HG03097 (cell line): ENCODE measurements at regions not wholly inside any gene's neighbourhood (a gene's known extent, or its start where the extent isn't known, plus 50 kb on each side); places are given as distances from the start of the nearest gene placed in this dataset.

Source experiments
- ATAC-seq: cut with Tn5 transposase; IDR thresholded peaks from one replicate; pipeline ENCODE4 v1.9.1; 2021; ENCODE audit not compliant: unreplicated experiment, low FRiP score

DNA sequence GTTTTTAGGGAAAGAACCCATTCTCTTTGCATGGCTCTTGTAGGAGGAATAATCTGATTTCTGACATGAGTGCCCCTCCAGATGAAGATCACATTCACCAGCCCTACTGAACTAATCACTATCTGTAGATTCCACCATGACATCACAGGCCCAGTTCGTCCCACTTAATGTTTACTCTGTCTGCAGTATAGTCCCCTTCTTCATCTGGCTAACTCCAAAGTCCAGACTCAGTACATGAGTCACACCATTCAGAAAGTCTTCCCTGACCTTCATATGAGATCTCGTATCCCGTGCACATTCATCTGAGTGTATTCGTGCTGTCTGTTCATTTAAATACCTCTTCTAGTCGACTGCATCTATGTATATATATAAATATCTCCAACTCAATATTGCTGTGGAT, 366.5 kb upstream of the AKR1E2 start:
- ATAC-seq: no peak

DNA sequence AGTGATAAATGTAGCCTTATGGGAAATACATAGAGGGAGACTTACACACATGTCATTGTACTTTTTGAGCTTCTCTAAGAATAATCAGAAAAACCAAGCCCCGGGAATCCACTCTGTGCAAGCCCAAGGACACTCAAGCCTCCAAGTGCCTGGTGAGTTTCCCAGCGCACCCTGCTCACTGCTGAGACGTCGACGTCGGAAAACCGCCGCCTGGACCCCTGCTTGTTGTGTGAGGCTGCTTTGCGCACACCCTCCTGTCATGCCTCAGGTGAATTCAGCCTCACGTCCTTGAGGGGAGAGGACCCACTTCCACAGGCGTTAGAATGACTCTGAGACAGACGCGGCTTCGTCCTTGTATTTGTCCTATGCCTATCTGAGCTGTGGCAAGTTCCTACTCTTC, 368.4 kb upstream of the AKR1E2 start:
- no peak for ATAC-seq

DNA sequence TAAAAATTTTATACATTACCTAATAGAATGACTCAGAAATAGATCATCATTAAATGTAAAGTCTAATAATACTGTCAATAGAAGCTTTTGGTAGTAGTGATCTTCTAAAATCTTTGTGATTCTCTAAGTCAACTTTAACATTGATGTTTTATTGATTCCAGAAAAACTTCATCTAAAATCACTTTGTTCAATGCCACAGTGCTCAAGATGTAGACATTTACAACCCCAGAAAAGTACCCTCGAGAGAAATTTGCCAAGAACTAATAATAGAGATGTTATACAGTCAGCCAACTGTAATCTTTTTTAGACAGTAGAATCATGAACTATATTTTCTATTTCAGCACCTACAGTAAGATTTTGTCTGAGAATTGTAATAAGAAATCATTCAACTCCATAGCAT, 369.2 kb upstream of the AKR1E2 start:
- ATAC-seq: no peak

DNA sequence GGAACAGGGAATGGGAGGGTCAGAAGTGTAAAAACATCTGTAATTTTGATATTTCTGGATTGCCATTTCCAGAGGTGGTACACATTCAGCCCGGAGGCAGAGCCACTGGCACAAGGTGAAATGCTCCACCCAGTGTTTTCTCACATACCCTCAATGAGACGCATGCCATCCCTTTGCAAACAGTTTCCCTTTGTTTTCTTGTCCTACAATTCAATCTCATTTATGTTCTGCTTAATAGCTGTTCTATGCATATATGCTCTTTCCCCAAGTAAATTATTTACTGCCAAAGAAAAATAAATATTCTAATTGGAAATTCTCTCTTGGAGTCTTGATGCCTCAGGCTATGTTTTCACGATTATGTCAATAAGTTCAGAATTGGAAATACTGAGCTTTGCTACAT, 369.7 kb upstream of the AKR1E2 start:
- ATAC-seq: no peak

DNA sequence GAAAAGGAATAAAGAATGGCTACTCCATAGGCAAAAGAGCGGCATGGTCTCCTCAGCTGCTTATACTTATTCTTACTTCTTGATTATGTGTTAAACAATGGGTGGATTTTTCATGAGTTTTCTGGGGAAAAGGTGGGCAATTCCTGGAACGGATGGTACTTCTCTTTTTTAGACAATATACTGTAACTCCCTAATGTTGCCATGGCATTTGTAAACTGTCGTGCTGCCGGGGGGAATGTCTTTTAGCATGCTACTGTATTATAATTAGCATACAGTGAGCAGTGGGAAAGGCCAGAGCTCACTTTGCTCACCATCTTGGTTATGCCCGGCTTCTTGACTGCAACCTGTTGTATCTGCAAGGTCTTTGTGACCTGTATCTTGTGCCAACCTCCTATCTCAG, 372.1 kb upstream of the AKR1E2 start:
- no peak for ATAC-seq

DNA sequence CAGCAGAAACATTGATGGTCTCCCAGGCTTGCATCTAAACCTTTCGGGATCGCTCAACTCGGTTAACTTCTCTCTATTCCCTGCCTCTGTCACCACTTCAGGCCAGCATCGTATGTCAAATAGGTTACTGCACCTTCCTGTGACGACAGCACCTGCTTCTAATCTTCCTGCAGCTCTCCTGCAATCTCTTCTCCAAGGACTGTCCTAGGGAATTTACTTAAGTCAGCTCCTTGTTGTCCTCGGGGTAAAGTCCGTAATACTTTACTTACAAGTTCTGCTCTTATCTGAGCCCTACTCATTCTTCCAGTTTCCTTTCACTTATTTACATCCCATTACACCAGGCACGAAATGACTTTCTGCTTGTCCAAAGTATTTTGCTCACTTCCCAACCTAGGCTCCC, 372.7 kb upstream of the AKR1E2 start:
- ATAC-seq: no peak

DNA sequence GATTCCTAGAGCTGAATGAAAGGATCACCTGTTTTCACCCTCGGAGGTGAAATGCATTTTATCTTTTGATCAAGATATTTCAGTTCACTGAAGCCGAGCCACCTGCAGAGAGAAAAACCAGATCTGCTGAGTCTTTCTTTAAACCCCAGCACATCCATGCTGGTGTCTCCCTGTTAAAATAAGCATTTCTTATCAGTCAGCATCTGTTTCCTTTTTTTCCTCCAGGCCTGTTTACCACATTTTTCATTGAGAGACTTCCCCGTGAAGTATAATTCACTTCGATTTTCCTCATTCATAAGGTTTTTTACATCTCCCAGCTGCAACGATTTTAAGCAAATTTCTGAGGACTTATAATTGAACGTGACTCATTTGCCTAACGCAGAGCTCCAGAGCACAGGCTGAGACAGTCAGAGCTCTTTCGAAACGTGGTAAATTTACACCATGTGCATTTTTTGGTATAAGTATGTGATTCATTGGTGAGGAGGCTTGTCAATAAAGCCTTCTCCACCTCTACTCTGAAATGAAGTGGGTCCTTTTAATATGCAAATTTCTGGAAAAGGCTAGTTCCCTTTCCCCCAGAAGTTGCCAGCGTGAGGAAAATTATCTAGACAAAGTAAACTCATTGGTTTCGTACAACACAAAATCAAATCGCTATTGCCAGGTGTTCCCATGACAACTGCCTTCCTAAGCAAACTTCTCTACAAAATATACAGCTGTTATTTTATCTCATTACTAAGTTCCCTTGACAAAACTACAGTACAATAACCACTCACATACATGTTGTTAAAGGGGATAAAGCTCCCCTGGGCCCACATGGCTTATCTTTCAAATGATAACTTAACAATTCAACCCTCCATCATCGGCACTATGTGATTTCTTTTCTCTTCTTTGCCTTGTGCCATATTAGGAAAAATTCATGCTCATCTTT, 374.8 kb upstream of the AKR1E2 start:
- ATAC-seq: no peak

DNA sequence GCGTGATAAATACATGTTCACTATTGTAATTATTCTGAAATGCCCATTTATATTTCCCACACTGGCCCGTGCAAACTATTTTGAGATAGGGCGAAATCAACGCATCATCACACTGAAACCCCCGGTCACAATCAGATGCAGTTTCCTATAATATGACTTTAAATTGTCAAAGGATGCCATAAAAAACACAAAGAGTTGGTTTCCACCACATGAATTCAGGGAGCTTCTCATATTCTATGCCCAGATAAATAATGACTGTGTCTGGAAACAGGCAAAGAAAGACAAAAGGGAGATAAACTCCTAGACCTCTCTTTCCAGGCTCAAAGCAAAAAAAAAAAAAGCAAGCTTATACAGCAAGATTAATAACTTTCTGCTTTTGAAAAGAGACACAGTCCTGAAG, 375.8 kb upstream of the AKR1E2 start:
- ATAC-seq: no peak

DNA sequence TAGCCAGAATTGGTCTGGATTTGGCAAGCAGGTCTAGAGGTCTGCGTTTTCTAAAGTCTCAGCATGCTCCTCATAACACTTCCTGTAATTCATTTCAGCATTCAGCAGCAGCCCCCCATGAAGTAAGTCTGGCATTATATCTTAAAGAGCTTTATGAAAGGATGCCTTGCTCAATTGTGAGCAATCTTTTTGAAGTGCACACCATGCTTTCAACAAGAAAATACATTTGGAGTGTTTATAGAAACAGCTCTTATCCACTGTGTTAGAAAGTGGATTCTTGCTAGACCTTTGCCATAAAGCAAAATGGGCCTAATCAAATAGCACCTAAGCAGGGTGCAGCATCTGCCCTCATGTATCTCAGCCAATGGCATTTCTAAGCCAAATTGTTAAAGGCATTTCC, 378.0 kb upstream of the AKR1E2 start:
- ATAC-seq: no peak

DNA sequence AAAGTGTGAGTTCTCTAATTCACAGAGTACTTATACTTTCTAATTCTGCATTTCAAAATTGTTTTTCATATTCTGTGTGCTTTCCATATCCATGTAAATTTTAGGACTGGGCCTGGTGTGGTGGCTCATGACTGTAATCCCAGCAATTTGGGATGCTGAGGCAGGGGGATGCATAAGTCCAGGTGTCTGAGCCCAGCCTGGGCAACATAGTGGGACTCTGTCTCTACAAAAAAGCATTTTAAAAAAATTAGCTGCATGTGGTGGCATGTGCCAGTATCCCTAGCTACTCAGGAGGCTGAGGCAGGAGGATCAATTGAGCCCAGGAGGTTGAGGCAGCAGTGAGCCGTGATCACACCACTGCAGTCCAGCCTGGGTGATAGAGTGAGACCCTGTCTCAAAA, 382.6 kb upstream of the AKR1E2 start:
- ATAC-seq: no peak

DNA sequence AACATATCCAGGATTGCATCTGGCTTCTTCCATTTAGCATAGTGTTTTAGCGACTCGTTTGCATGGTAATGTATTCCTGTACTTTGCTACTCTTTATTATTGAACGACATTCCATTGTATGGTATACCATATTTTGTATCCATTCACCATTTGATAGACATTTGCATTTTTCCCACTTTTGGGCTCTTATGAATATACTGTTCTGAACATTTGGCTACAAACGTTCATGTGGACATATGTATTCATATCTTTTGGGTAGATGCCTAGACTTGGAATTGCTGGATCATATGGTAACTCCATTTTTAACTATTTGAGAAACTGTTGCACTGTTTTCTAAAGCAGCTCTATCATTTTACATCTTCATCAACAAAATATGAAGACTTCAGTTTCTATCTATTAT, 383.7 kb upstream of the AKR1E2 start:
- ATAC-seq: no peak

DNA sequence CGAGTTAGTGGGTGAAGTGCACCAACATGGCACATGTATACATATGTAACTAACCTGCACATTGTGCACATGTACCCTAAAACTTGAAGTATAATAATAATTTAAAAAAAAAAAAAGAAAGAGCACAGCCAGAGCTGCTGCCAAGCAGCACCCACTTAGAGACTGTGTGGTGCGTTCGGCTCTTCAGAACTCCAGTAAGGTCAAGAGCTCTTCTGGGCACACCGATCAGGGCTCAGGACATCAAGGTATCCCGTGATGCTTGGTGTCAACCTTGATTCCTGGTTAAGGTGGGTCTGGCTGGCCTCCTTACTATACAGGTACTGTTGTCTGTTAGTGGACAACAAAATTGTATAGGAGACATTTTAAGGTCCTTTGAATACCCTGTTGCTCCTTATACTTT, 385.7 kb upstream of the AKR1E2 start:
- ATAC-seq: no peak

DNA sequence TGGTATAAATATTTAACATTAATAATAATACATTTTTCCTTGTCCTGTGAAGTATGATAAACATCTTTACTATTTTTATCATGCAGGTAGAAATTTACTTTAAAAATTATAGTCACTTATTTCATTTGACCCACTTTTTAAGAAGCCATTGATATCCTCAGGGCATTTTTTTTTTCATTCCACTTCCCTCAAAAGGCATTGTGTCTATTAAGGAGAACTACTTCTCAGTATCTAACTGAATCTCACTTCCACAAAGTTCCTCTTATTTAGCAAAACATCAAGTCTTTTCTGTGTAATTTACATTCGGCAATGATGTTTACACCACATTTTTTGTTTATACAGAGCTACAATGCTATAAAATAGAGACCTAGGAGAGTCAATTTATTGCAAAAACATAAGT, 388.2 kb upstream of the AKR1E2 start:
- no peak for ATAC-seq

DNA sequence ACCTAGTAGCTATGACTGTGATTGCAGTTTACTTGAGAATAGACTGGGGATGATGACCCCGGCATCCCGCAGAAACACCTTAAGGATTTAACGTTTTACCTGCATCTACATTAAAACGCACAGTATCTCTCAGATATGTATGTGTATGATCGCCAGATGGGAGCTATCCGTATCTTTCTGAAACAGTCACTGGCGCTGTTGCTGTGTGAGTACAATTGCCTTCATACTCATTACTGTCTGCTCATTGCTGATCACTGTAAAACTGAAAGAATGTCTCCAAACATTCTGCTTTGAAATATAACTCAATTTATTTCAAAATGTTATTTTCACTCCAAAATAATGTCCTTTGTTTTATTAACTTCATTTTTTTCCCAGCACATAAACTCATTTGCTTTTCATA, 388.9 kb upstream of the AKR1E2 start:
- ATAC-seq: no peak

DNA sequence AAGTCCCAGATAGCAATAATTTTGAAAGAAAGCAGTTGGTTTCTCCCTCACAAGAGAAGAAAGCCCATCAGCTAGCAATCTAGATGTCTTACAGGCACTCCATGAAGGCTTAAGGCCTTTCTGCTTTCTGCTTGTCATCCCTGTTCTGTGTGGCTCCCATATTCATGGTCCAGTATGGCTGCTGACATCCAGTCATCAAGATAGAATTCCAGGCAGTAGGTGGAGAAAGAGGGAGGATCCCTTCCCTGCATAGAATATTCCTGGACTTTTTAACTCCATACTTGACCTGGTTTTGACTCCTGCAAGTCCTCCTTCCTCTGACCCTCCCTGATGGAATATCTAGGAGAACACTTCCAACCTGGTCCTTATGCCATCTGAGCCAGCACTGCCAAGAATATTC, 389.9 kb upstream of the AKR1E2 start:
- no peak for ATAC-seq

DNA sequence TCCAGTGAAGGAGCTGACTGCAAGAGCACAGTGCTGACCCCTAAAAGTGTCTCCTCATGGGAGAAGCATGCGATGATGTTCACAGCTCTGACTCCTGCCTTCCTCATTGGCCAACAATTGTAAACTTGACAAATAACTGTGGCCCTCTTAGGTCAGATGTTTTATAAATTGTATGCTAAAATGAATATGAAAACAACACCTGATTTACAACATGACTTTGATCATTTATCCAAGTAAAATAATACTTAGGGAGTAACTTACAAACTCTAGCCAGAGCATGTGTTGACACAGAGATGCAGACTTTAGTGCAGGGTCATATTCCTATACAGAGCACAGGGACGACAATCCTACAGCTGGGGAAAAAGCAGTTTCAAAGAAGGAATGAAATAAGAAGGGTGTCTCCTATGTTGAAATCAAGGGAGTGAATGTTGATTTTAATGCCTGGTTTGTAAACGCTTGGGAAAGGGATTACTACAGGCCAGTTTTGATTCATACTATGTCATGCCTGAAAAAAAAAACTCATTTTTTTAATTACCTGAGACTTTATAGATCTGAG, 391.4 kb upstream of the AKR1E2 start:
- ATAC-seq: no peak

DNA sequence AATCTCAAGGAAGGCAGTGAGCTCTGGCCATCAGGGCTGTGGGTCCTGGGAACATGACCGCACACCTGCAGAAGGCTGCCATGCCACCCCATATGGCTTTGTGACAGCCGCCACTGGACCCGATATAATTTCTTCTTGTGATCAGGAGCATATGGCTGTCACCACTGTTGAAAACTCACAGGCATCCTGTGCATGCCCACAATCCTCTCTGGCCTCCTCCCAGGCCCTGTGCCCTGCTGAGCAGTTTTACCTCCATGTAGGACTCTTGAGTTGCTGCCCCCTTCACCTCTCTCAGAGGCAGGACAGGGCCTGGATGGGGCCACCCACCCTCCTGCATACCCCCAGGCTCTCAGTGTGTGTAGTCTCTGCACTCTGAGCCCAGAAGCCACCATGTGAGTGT, 391.9 kb upstream of the AKR1E2 start:
- no peak for ATAC-seq

DNA sequence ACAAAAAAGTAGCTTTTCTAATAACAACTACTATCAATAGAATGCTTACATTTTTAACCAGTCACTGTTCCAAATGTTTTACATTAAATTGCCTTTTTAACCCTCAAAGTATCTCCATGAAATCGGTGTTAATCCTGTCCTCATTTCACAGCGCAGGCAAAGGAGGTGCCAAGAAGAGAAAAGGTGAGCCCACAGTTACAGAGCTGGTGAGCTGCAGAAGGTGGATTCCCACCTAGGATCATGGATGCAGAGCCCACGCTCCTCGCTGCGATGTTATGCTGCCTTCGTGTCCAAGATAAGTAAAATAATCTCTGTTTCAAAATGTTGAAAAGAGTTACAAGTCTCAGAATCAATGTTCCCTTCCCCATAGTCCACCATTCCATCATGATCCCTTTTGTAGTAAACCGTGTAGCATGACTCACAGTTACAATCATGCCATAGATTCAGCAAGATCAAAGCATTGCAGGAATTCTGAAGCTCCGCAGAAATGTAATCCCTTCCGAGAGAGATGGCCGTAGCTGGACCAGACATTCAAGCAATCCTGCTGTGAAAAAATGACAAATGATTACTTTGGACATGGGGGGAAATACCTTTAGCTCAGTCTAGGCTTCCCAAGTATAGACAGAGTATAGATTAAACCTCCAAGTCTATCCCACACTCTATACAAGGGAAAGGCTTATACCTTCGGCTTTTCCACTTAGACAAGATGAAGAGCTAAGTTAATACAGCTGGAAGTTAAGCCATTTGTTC, 394.7 kb upstream of the AKR1E2 start:
- ATAC-seq: no peak

DNA sequence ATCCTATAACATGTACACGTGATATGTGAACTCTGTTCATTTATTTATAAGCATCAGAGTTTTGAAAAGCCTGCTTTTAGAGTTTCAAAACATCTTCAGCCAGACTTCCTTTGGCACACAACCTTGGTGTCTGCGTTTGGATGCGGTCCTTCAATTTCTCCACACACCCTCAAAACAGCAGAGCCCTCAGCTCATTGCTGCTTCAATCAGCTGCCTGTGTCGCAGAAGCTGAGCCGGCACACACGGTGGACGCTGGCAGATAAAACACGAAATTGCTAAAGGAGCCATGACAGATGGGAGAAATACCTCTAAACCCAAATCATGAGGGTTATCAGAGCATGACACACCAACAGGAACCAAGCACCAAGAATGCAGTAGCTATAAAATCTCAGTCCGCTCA, 396.4 kb upstream of the AKR1E2 start:
- no peak for ATAC-seq

DNA sequence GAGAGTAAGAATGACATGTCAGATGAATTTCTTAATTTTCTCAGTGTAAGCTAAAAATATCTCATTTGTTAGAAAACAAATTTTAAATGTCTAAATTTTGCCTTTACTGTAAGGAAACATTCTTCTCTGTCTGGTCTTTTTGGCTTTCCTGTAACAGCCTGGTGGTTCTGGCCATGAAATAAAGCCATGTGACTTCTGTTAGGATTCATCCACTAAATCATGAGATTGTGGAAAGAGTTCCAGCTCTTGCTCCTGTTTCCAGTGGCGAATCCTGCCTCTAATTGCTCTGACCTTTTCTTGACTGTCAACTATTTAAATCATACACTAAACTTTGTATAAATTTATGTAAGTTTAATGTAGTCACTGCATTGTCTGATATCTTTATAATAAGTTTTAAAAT, 398.5 kb upstream of the AKR1E2 start:
- no peak for ATAC-seq

DNA sequence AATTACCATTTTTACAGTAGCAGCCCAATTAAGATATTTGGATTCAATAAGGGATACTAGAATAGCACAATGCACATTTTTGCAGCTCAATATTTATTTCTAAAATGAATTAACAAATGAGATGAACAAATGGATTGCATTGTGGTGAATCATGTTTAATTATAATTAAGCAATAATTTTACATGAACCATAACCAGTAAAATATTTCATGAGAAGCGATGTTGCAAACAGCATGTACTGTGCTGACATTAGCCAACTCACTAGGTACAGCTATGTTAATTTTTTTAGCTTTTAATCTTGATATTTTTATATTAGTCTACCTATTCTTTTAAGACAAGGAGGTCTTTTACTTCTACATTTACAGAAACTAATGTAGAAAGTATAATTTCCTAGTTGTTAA, 399.1 kb upstream of the AKR1E2 start:
- ATAC-seq: no peak

DNA sequence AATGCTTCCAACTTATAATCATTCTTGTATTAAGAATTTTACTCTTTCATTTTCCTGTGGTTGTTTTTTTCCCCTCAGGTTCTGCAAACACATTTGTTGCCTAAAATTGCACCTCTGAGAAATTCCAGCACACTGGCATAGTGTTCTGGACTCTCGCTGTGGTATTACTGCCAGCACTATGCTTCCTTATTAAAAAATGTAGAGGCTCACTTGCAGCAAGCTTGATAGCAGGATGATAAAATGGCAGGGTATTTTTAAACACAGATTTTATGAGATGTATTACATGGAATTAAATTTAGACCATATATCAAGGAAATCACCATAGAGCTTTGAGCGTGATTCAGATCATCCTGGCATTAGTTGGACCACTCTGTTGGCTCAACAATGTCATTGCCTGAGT, 416.7 kb upstream of the AKR1E2 start:
- ATAC-seq: no peak
